RKO (cell line): ENCODE measurements at regions not wholly inside any gene's neighbourhood (a gene's known extent, or its start where the extent isn't known, plus 50 kb on each side); places are given as distances from the start of the nearest gene placed in this dataset.

Experiments used
- DNase-seq: peaks from one replicate; pipeline ENCODE4 v3.0.0-alpha.2; 2016; ENCODE audit warnings: low spot score

- no peak for DNase-seq
These were observed 489.5 kb downstream of the TBC1D22A start for GRCh38 chr22:47251911-47252310.

GRCh38 chr22:47250995-47251765 lies 488.7 kb downstream of the TBC1D22A start:
- no peak for DNase-seq

- no peak for DNase-seq
These were observed 487.0 kb downstream of the TBC1D22A start for GRCh38 chr22:47249370-47249928.

- DNase-seq: no peak
These were observed 486.5 kb downstream of the TBC1D22A start for GRCh38 chr22:47248925-47249324.

- no peak for DNase-seq
These were observed 485.3 kb downstream of the TBC1D22A start for GRCh38 chr22:47247579-47248240.

- DNase-seq: no peak
These were observed 483.3 kb downstream of the TBC1D22A start for GRCh38 chr22:47245786-47246185.

- DNase-seq: no peak
These were observed 482.8 kb downstream of the TBC1D22A start for GRCh38 chr22:47245286-47245685.

- DNase-seq: no peak
These were observed 477.7 kb downstream of the TBC1D22A start for GRCh38 chr22:47240116-47240515.

GRCh38 chr22:47239474-47239860 lies 477.0 kb downstream of the TBC1D22A start:
- DNase-seq: no peak

GRCh38 chr22:47238690-47239473 lies 476.4 kb downstream of the TBC1D22A start:
- no peak for DNase-seq

- DNase-seq: no peak
These were observed 475.5 kb downstream of the TBC1D22A start for GRCh38 chr22:47237890-47238480.

- no peak for DNase-seq
These were observed 474.3 kb downstream of the TBC1D22A start for GRCh38 chr22:47236718-47237117.

- no peak for DNase-seq
These were observed 473.7 kb downstream of the TBC1D22A start for GRCh38 chr22:47236161-47236560.

- no peak for DNase-seq
These were observed 471.1 kb downstream of the TBC1D22A start for GRCh38 chr22:47233316-47234243.

- no peak for DNase-seq
These were observed 470.3 kb downstream of the TBC1D22A start for GRCh38 chr22:47232753-47233152.

GRCh38 chr22:47232197-47232596 lies 469.7 kb downstream of the TBC1D22A start:
- DNase-seq: no peak

- DNase-seq: no peak
These were observed 469.3 kb downstream of the TBC1D22A start for GRCh38 chr22:47231759-47232158.

- DNase-seq: no peak
These were observed 468.3 kb downstream of the TBC1D22A start for GRCh38 chr22:47230741-47231140.

- DNase-seq: no peak
These were observed 467.8 kb downstream of the TBC1D22A start for GRCh38 chr22:47230251-47230650.

- no peak for DNase-seq
These were observed 466.3 kb downstream of the TBC1D22A start for GRCh38 chr22:47228767-47229166.
